Omental fat pad (tissue), 3 donors: ENCODE measurements at regions not wholly inside any gene's neighbourhood (a gene's known extent, or its start where the extent isn't known, plus 50 kb on each side); places are given as distances from the start of the nearest gene placed in this dataset. TPM values are rescaled to one million over a fixed set of nuclear protein-coding genes. Genes with fewer than 3 reads are reported as not detected.

ENCODE experiments used
- ATAC-seq: fragments of 150-250 bp; one replicate; pipeline ENCODE4 v1.9.1; 2016; ENCODE audit warnings: mild to moderate bottlenecking, moderate library complexity; ENCODE audit not compliant: low FRiP score
- DNase-seq: peaks from one replicate; pipeline ENCODE4 v3.0.0-alpha.2; 2019; ENCODE audit warnings: low spot score
- CTCF ChIP-seq, 3 donors: fragments of 450-650 bp; IDR thresholded peaks; one replicate each; pipeline ENCODE4 v1.5.1; 2016 to 2017; ENCODE audit warnings: antibody characterized with exemption in 3 of 3, mild to moderate bottlenecking in 3 of 3, moderate library complexity in 2 of 3
- small RNA-seq: library from RNA; depleted of rRNA; stranded (forward); fragments of <200 nt; gene quantifications from one replicate; pipeline ENCODE3, GENCODE V24; 2016

GRCh38 chr5:73999297-73999696 is 373.3 kb downstream of the ARHGEF28 start:
- ATAC-seq (no peak), DNase-seq (no peak)
- no peak for TF ChIP-seq CTCF (IDR thresholded peaks at IDR 0.05)

GRCh38 chr5:73998489-73998888 is 372.5 kb downstream of the ARHGEF28 start:
- TF ChIP-seq CTCF (IDR thresholded peaks at IDR 0.05): no peak
- no peak for ATAC-seq
- no peak for DNase-seq

GRCh38 chr5:73997960-73998359 is 372.0 kb downstream of the ARHGEF28 start:
- no peak for TF ChIP-seq CTCF (IDR thresholded peaks at IDR 0.05)
- no peak for DNase-seq
- ATAC-seq: no peak

- ATAC-seq (no peak), DNase-seq (no peak)
- TF ChIP-seq CTCF (IDR thresholded peaks at IDR 0.05): no peak
Measured at GRCh38 chr5:73996151-73996755, 370.3 kb downstream of the ARHGEF28 start.

- ATAC-seq: no peak
- no peak for TF ChIP-seq CTCF (IDR thresholded peaks at IDR 0.05)
- no peak for DNase-seq
Measured at GRCh38 chr5:73994963-73995362, 369.0 kb downstream of the ARHGEF28 start.

Small RNAs in the stretch of these regions (small RNA-seq; reads per million reads assigned to genes)
- gene RN7SL814P: not detected
